ENCODE measurements at regions not wholly inside any gene's neighbourhood (a gene's known extent, or its start where the extent isn't known, plus 50 kb on each side); places are given as distances from the start of the nearest gene placed in this dataset.

DNA sequence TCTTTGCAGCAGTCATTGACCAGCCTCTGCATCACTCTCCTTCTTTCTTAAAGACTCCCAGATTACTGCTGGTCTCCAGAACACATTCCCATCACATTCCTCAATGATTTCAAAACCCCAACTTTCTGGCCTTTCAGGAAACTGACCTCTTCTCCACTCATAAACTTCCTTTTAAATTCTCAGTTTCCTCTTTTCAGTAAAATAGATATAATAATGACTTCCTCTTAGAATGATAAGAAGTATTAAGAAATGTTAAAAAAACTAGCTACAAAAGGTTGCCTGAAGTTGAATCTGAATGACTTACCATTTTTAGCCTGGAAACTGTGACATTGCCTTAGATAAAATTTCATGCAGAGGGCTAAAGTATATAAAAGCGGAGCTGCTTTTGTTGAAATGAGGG, 239.3 kb downstream of the OGFRL1 start:
- H3K36me3 Mint-ChIP-seq (ENCODE audit: low read depth), result no peaks in the 10 kb centered on the region
- DNase-seq, result no peak
- H3K27ac Mint-ChIP-seq, result no peak overlapping the region
- H3K9me3 Mint-ChIP-seq, result no peaks in the 10 kb centered on the region
- H3K4me3 Mint-ChIP-seq, result no peak overlapping the region
- intact Hi-C loops (cut with micrococcal nuclease), result no loop called here
- CTCF ChIA-PET, result interaction anchor here (1.6 kb wide), 1 partner anchor 8 kb away, joined by 6 read pairs; no protein-coding TSS in a partner anchor
- H3K4me1 Mint-ChIP-seq (ENCODE audit: low read depth), result no peaks in the 10 kb centered on the region
- H3K27me3 Mint-ChIP-seq (ENCODE audit: low read depth), result peaks cover 5% of the 10 kb centered on the region

DNA sequence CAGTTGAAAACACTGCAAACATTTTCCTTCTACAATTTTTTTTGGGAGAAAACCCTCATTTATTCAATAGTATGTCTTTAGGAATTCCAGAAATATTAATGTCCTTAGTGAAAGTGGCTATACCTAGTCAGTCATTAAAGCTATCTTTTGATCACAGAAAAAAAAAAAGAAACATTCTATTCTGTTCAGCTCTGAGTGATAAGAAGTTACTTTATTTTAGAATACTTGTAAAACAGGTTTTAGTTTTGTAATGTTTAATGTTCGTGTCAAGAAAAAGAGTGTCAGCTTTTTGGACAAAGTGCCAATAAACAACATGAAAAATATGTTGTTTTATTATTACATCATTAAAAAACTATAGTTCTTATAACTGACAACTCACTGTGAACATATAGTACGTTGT, 240.4 kb downstream of the OGFRL1 start:
- Mint-ChIP-seq H3K4me1 (ENCODE audit: low read depth) (no peaks in the 10 kb centered on the region), H3K9me3 (no peaks in the 10 kb centered on the region), H3K36me3 (ENCODE audit: low read depth) (no peaks in the 10 kb centered on the region), H3K27me3 (ENCODE audit: low read depth) (no peaks in the 10 kb centered on the region), H3K27ac (no peak overlapping the region), H3K4me3 (no peak overlapping the region)
- DNase-seq, result no peak
- CTCF ChIA-PET, result no interaction called here
- intact Hi-C loops (cut with micrococcal nuclease), result no loop called here

DNA sequence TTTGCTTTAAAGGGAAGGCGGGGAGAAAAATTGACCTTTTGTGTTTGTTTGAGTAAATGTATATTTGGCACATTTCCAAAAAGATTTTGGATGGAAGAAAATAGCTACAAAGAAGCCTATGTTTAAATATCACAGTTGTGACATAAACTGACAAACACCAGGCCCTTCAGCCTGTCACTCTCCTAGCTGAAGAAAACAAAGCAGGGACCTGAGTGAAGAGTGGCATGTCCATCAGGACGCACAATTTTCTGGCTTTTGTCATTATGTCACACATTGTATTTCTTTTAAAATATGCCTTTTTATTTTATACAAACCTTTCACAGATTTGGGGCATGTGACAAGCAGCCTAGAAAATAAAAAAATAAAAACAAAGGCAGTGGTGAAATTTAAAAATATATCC, 241.2 kb downstream of the OGFRL1 start:
- CTCF ChIA-PET, result no interaction called here
- Mint-ChIP-seq H3K36me3 (ENCODE audit: low read depth) (no peaks in the 10 kb centered on the region), H3K4me1 (ENCODE audit: low read depth) (no peaks in the 10 kb centered on the region), H3K27ac (no peak overlapping the region), H3K9me3 (no peaks in the 10 kb centered on the region), H3K27me3 (ENCODE audit: low read depth) (peaks cover 2% of the 10 kb centered on the region), H3K4me3 (no peak overlapping the region)
- no peak for DNase-seq
- intact Hi-C loops (cut with micrococcal nuclease), result loop anchor here (5.0 kb wide), 2 partner anchors 1653 to 1798 kb away; no protein-coding TSS in a partner anchor

DNA sequence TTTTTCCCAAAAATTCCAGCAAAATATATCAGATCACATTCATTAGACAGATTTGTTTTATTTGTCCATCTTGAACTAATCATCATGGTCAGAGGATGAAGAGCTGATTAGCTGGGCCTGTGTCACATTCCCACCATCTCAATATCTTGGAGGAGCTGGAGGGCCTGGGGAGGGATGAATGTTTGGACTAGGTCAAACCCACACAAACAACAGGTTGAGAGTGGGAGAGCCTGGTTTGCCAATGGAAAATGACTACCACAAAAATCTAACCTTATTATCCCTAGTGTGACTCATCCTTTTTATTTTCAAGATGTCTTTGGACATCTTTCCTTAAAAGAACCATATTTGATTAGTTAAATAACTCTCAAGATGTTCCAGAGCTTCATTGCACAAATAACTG, 242.4 kb downstream of the OGFRL1 start:
- no peaks in the 10 kb centered on the region for H3K9me3 Mint-ChIP-seq
- intact Hi-C loops (cut with micrococcal nuclease), result loop anchor here (5.0 kb wide), 2 partner anchors 1651 to 1796 kb away; no protein-coding TSS in a partner anchor
- CTCF ChIA-PET, result no interaction called here
- no peak for DNase-seq
- H3K4me3 Mint-ChIP-seq, result no peak overlapping the region
- no peak overlapping the region for H3K27ac Mint-ChIP-seq
- H3K36me3 Mint-ChIP-seq (ENCODE audit: low read depth), result no peaks in the 10 kb centered on the region
- H3K27me3 Mint-ChIP-seq (ENCODE audit: low read depth), result peaks cover 8% of the 10 kb centered on the region
- H3K4me1 Mint-ChIP-seq (ENCODE audit: low read depth), result no peaks in the 10 kb centered on the region

DNA sequence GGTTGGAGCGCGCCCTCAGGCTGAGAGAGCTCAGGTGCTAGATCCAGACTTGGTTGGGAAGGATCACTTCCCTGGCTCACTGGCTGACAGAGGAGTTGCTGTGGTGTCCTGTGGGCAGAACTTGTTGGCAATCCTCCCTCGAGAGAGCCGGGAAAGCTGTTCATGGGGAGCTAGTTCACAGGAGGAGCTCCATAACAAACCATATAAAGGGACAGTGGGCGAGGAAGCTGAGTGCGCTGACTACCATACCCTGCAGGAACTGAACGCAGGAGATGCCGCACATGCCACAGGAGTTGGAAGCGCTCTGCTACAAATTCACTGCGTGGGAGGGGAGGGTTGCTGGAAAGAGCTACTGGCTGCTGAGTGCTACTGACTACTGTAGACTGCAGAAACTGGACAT, 243.2 kb downstream of the OGFRL1 start:
- H3K9me3 Mint-ChIP-seq, result no peaks in the 10 kb centered on the region
- no peak overlapping the region for H3K4me3 Mint-ChIP-seq
- H3K27me3 Mint-ChIP-seq (ENCODE audit: low read depth), result peaks cover 8% of the 10 kb centered on the region
- intact Hi-C loops (cut with micrococcal nuclease), result loop anchor here (5.0 kb wide), 2 partner anchors 1650 to 1795 kb away; no protein-coding TSS in a partner anchor
- no peak overlapping the region for H3K27ac Mint-ChIP-seq
- DNase-seq, result no peak
- CTCF ChIA-PET, result interaction anchor here (1.6 kb wide), 1 partner anchor 1795 kb away, joined by 3 read pairs; no protein-coding TSS in a partner anchor
- H3K36me3 Mint-ChIP-seq (ENCODE audit: low read depth), result no peaks in the 10 kb centered on the region
- no peaks in the 10 kb centered on the region for H3K4me1 Mint-ChIP-seq (ENCODE audit: low read depth)

DNA sequence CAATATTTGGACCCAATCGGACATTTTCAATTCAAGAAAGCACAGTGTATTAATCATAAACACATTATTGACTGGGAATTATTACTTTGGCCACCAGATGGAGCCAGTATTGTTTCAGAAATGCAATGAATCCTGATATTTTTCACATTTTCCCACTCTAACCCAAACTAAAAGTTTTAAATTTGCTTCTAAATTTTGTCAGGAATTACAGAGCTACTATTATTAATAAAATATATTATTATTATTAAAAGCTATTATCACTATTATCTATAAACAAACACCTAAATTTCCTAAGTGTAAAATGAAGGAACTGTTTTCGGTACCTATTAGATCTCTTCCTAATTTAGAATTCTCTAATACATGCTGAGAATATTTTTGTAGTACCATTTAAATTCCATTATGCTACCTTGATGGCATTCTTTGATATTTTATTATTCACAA, 245.3 kb downstream of the OGFRL1 start:
- CTCF ChIA-PET, result no interaction called here
- intact Hi-C loops (cut with micrococcal nuclease), result loop anchor here (1.0 to 5.0 kb wide), 3 partner anchors 551 to 1793 kb away; no protein-coding TSS in a partner anchor
- Mint-ChIP-seq H3K36me3 (ENCODE audit: low read depth) (no peaks in the 10 kb centered on the region), H3K4me3 (no peak overlapping the region), H3K27me3 (ENCODE audit: low read depth) (peaks cover 8% of the 10 kb centered on the region), H3K9me3 (no peaks in the 10 kb centered on the region), H3K27ac (no peak overlapping the region), H3K4me1 (ENCODE audit: low read depth) (no peaks in the 10 kb centered on the region)
- no peak for DNase-seq

DNA sequence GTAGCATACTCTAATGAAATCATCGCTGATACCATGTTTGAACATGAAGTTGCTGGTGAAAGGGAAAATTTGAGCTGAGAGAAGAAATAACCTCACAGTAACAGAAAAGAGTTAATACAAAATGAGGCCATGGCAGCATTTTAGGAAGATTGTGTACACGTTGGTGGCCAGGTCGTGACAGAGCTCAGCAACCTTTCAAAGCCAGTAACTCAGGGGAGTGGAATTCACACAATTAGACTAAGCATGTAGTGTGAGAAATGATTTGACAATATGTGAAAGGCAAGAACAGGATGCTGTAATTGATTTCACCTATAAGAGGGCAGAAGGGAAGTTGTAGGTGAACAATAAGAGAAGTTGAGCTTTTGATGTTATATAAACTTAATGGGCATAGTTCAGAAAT, 246.3 kb downstream of the OGFRL1 start:
- Mint-ChIP-seq H3K27ac (no peak overlapping the region), H3K4me3 (no peak overlapping the region), H3K27me3 (ENCODE audit: low read depth) (peaks cover 8% of the 10 kb centered on the region), H3K36me3 (ENCODE audit: low read depth) (no peaks in the 10 kb centered on the region), H3K4me1 (ENCODE audit: low read depth) (no peaks in the 10 kb centered on the region), H3K9me3 (no peaks in the 10 kb centered on the region)
- CTCF ChIA-PET, result interaction anchor here (0.9 to 1.1 kb wide), 2 partner anchors 150 to 550 kb away, joined by 3 read pairs; no protein-coding TSS in a partner anchor
- DNase-seq, result no peak
- intact Hi-C loops (cut with micrococcal nuclease), result loop anchor here (1.0 to 5.0 kb wide), 3 partner anchors 550 to 1792 kb away; no protein-coding TSS in a partner anchor

DNA sequence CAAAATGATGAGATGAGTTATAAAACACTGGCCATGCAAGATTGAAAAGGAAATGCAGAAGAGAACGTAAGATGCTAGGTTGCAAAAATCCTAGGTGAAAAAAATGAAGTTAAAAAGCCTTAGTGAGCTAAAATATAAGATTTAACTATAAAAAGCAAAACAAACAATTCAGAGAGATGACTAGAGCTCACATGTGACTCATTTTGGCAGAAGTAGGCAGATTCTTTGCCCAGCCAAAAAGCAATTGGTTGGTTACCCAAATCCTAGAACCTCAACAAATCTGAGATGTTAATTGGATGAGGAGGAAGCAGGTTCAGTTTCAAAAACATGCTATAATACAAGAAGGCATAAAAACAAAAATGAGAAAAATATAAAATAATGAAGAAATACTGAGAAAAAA, 249.1 kb downstream of the OGFRL1 start:
- H3K9me3 Mint-ChIP-seq, result no peaks in the 10 kb centered on the region
- intact Hi-C loops (cut with micrococcal nuclease), result no loop called here
- no peak overlapping the region for H3K27ac Mint-ChIP-seq
- H3K4me1 Mint-ChIP-seq (ENCODE audit: low read depth), result no peaks in the 10 kb centered on the region
- no peak for DNase-seq
- H3K36me3 Mint-ChIP-seq (ENCODE audit: low read depth), result no peaks in the 10 kb centered on the region
- CTCF ChIA-PET, result no interaction called here
- no peak overlapping the region for H3K4me3 Mint-ChIP-seq
- peaks cover 8% of the 10 kb centered on the region for H3K27me3 Mint-ChIP-seq (ENCODE audit: low read depth)

DNA sequence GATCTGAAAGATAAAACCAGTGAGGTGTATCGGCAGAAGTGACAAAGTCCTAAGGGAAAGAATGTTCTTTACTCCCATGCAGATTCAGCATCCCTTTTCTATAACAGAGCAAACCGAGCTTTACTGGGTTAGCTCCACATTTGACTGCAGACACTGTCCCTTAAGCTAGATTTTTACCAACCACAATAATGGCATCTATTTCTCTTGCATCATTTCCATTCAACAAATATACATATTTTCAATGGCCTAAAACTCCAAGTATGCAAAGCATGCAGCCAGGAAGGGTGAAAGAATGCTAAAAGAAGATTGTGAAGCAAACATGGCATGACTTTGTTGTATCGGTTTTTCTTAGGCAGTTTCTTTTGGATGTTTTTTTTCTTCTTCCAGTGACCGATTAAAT, 255.4 kb downstream of the OGFRL1 start:
- DNase-seq, result no peak
- Mint-ChIP-seq H3K27me3 (ENCODE audit: low read depth) (no peaks in the 10 kb centered on the region), H3K4me3 (no peak overlapping the region), H3K36me3 (ENCODE audit: low read depth) (no peaks in the 10 kb centered on the region), H3K4me1 (ENCODE audit: low read depth) (no peaks in the 10 kb centered on the region), H3K27ac (no peak overlapping the region), H3K9me3 (no peaks in the 10 kb centered on the region)
- CTCF ChIA-PET, result no interaction called here
- intact Hi-C loops (cut with micrococcal nuclease), result no loop called here

DNA sequence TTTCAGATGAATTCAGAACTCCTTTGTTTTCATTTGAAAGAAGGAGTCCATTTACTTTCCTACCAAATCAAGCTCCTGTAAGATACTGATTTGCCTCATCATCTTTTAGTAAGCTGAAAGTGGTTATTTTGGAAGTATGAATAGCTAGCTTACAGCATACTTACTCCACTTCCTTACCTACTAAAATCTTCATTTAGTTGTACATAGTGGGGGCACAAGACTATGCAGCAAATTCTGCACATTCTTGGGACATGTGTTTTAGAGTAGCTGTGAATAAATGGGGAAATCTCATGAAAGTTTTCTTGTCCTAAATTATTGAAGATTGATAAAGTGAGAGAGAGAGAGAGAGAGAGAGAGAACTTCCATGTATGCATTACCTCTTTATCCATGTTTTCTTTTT, 256.3 kb downstream of the OGFRL1 start:
- Mint-ChIP-seq H3K27me3 (ENCODE audit: low read depth) (no peaks in the 10 kb centered on the region), H3K36me3 (ENCODE audit: low read depth) (no peaks in the 10 kb centered on the region), H3K4me3 (no peak overlapping the region), H3K27ac (no peak overlapping the region), H3K9me3 (no peaks in the 10 kb centered on the region), H3K4me1 (ENCODE audit: low read depth) (no peaks in the 10 kb centered on the region)
- intact Hi-C loops (cut with micrococcal nuclease), result no loop called here
- DNase-seq, result no peak
- CTCF ChIA-PET, result interaction anchor here (0.5 kb wide), 1 partner anchor 53 kb away, joined by 4 read pairs; no protein-coding TSS in a partner anchor

DNA sequence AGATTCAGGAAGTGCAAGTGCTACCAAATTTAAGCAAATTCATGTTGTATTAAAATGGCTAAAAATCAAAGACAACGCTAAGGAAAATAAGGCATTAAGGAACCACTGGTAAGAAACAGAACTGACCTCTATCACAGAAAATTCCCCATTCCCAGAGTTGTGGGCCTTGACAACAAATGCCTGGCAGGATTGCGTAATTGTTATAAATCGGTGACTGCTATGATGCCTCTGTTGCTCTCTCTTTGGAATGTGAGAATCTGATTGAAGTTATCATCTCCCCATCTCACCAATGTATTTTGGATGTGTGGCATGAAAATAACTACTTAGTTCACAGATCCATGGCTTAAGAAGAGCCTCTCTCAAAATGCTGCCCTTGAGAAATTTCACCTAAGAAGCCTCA, 257.3 kb downstream of the OGFRL1 start:
- intact Hi-C loops (cut with micrococcal nuclease), result no loop called here
- no peaks in the 10 kb centered on the region for H3K36me3 Mint-ChIP-seq (ENCODE audit: low read depth)
- CTCF ChIA-PET, result no interaction called here
- no peak overlapping the region for H3K4me3 Mint-ChIP-seq
- DNase-seq, result no peak
- H3K27me3 Mint-ChIP-seq (ENCODE audit: low read depth), result no peaks in the 10 kb centered on the region
- H3K9me3 Mint-ChIP-seq, result no peaks in the 10 kb centered on the region
- no peaks in the 10 kb centered on the region for H3K4me1 Mint-ChIP-seq (ENCODE audit: low read depth)
- no peak overlapping the region for H3K27ac Mint-ChIP-seq

DNA sequence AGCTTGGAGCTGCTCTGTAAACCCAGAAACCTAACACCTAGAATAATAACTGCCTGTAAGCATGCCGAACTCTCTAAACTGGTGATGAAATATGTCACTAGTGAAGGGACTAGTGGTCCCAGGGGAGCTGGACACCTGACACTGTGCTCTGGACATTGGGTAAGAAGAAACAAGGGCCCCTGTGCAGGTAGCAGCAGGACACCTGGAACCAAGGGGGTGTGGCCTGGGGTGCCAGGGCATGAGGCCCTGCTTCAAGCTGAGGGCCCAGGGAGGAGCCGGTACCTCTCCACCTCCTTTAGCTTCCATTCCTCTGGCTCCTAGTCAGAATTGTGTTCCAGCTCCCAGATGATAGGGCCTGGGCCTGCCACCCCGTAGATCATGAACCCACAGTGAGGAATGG, 263.2 kb downstream of the OGFRL1 start:
- no peak overlapping the region for H3K4me3 Mint-ChIP-seq
- no peaks in the 10 kb centered on the region for H3K27me3 Mint-ChIP-seq (ENCODE audit: low read depth)
- intact Hi-C loops (cut with micrococcal nuclease), result no loop called here
- no peak for DNase-seq
- H3K9me3 Mint-ChIP-seq, result peaks cover 5% of the 10 kb centered on the region
- no peaks in the 10 kb centered on the region for H3K4me1 Mint-ChIP-seq (ENCODE audit: low read depth)
- CTCF ChIA-PET, result no interaction called here
- peaks cover 2% of the 10 kb centered on the region for H3K36me3 Mint-ChIP-seq (ENCODE audit: low read depth)
- no peak overlapping the region for H3K27ac Mint-ChIP-seq

DNA sequence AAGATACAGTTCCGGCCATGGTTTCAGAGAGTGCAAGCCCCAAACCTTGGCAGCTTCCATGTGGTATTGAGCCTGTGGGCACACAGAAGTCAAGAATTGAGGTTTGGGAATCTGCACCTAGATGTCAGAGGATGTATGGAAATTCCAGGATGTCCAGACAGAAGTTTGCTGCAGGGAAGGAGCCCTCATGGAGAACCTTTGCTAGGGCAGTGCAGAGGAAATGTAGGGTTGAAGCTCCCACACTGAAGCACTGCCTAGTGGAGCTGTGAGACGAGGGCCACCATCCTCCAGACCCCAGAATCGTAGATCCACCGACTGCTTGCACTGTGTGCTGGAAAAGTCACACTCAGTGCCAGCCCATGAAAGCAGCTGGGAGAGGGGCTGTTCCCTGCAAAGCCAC, 267.5 kb downstream of the OGFRL1 start:
- intact Hi-C loops (cut with micrococcal nuclease), result no loop called here
- no peak overlapping the region for H3K4me3 Mint-ChIP-seq
- peaks cover 2% of the 10 kb centered on the region for H3K36me3 Mint-ChIP-seq (ENCODE audit: low read depth)
- no peaks in the 10 kb centered on the region for H3K27me3 Mint-ChIP-seq (ENCODE audit: low read depth)
- CTCF ChIA-PET, result no interaction called here
- H3K9me3 Mint-ChIP-seq, result peaks cover 19% of the 10 kb centered on the region
- DNase-seq, result no peak
- no peaks in the 10 kb centered on the region for H3K4me1 Mint-ChIP-seq (ENCODE audit: low read depth)
- H3K27ac Mint-ChIP-seq, result no peak overlapping the region

Data from activated naive CD4-positive, alpha-beta T cell treated with anti-CD3 and anti-CD28 coated beads for 36 hours (primary cell).